HFFc6 (cell line): ENCODE measurements at regions not wholly inside any gene's neighbourhood (a gene's known extent, or its start where the extent isn't known, plus 50 kb on each side); places are given as distances from the start of the nearest gene placed in this dataset.
"Not testable (repeated sequence)": the region's sequence is repeated elsewhere in the genome, so short reads cannot be mapped to it uniquely, and the experiment has no call there.

Experiments used
- DNase-seq: peaks from one replicate; pipeline ENCODE4 v3.0.0-alpha.2; 2018
- H3K27ac Mint-ChIP-seq: 2 replicates; pipeline ENCODE4 v1.8.0; 2020; ENCODE audit warnings: mild to moderate bottlenecking, mixed read lengths
- H3K27me3 Mint-ChIP-seq: 2 replicates; pipeline ENCODE4 v1.8.0; 2021; ENCODE audit warnings: mild to moderate bottlenecking, moderate library complexity, mixed read lengths; ENCODE audit not compliant: insufficient read depth
- H3K36me3 Mint-ChIP-seq: 2 replicates; pipeline ENCODE4 v1.8.0; 2021; ENCODE audit warnings: low read depth, mixed read lengths
- H3K4me1 Mint-ChIP-seq: 2 replicates; pipeline ENCODE4 v1.8.0; 2020; ENCODE audit warnings: low read depth, mixed read lengths
- H3K4me3 Mint-ChIP-seq: 2 replicates; pipeline ENCODE4 v1.8.0; 2020; ENCODE audit warnings: mild to moderate bottlenecking, moderate library complexity, mixed read lengths
- H3K9me3 Mint-ChIP-seq: 2 replicates; pipeline ENCODE4 v1.8.0; 2020; ENCODE audit warnings: mild to moderate bottlenecking, mixed read lengths
- CTCF ChIP-seq: fragments of 200-600 bp; sonication (generic); IDR thresholded peaks from 2 replicates; pipeline ENCODE4 v1.5.0; 2021; ENCODE audit warnings: antibody characterized with exemption, mild to moderate bottlenecking

GRCh38 chr14:45897439-45897838, 644.4 kb upstream of the MIS18BP1 start:
- Mint-ChIP-seq H3K4me3 (no peak overlapping the region), H3K27ac (no peak overlapping the region), H3K9me3 (peaks cover 29% of the 10 kb centered on the region), H3K27me3 (no peaks in the 10 kb centered on the region), H3K36me3 (no peaks in the 10 kb centered on the region), H3K4me1 (no peaks in the 10 kb centered on the region)
- TF ChIP-seq CTCF = no peak
- no peak for DNase-seq

- DNase-seq = no peak
These were observed 640.1 kb upstream of the MIS18BP1 start for GRCh38 chr14:45893127-45893526.

GRCh38 chr14:45891417-45892080, 638.5 kb upstream of the MIS18BP1 start:
- no peak for TF ChIP-seq CTCF
- H3K27me3 Mint-ChIP-seq = no peaks in the 10 kb centered on the region; the same call in 1 of the 2 replicates
- no peak overlapping the region for H3K4me3 Mint-ChIP-seq
- no peak for DNase-seq
- no peak overlapping the region for H3K27ac Mint-ChIP-seq
- no peaks in the 10 kb centered on the region for H3K4me1 Mint-ChIP-seq
- peaks cover 6% of the 10 kb centered on the region; the same call in 1 of the 2 replicates for H3K36me3 Mint-ChIP-seq
- peaks cover 35% of the 10 kb centered on the region for H3K9me3 Mint-ChIP-seq

More at GRCh38 chr14:45893127-45893526, 640.1 kb upstream of the MIS18BP1 start:
- H3K4me3 Mint-ChIP-seq = no peak overlapping the region
- TF ChIP-seq CTCF = no peak
- no peaks in the 10 kb centered on the region; the same call in 1 of the 2 replicates for H3K27me3 Mint-ChIP-seq
- H3K4me1 Mint-ChIP-seq = no peaks in the 10 kb centered on the region
- peaks cover 45% of the 10 kb centered on the region for H3K9me3 Mint-ChIP-seq
- H3K36me3 Mint-ChIP-seq = peaks cover 6% of the 10 kb centered on the region; the same call in 1 of the 2 replicates
- no peak overlapping the region for H3K27ac Mint-ChIP-seq

- H3K27me3 Mint-ChIP-seq, DNase-seq, H3K4me1 Mint-ChIP-seq, H3K4me3 Mint-ChIP-seq, H3K27ac Mint-ChIP-seq, H3K36me3 Mint-ChIP-seq: not testable (repeated sequence)
- H3K9me3 Mint-ChIP-seq = peaks cover 25% of the 10 kb centered on the region
These were observed 635.8 kb upstream of the MIS18BP1 start for GRCh38 chr14:45888766-45889285.

GRCh38 chr14:45877981-45878380, 625.0 kb upstream of the MIS18BP1 start:
- TF ChIP-seq CTCF = no peak
- Mint-ChIP-seq H3K27ac (no peak overlapping the region), H3K36me3 (no peaks in the 10 kb centered on the region), H3K9me3 (peaks cover 37% of the 10 kb centered on the region), H3K27me3 (no peaks in the 10 kb centered on the region), H3K4me1 (no peaks in the 10 kb centered on the region), H3K4me3 (no peak overlapping the region)
- no peak for DNase-seq

- H3K27ac Mint-ChIP-seq = no peak overlapping the region
These were observed 615.9 kb upstream of the MIS18BP1 start for GRCh38 chr14:45868863-45869262.

More at GRCh38 chr14:45868863-45869262, 615.9 kb upstream of the MIS18BP1 start:
- H3K27me3 Mint-ChIP-seq = no peaks in the 10 kb centered on the region; the same call in 1 of the 2 replicates
- H3K4me3 Mint-ChIP-seq = no peak overlapping the region
- H3K9me3 Mint-ChIP-seq = peaks cover 63% of the 10 kb centered on the region
- no peaks in the 10 kb centered on the region for H3K4me1 Mint-ChIP-seq
- H3K36me3 Mint-ChIP-seq = peaks cover 7% of the 10 kb centered on the region; the same call in 1 of the 2 replicates
- TF ChIP-seq CTCF = no peak
- no peak for DNase-seq
